Glomerular visceral epithelial cell (primary cell): ENCODE measurements at regions not wholly inside any gene's neighbourhood (a gene's known extent, or its start where the extent isn't known, plus 50 kb on each side); places are given as distances from the start of the nearest gene placed in this dataset.
"Not testable (repeated sequence)": the region's sequence is repeated elsewhere in the genome, so short reads cannot be mapped to it uniquely, and the experiment has no call there.

ENCODE experiments used
- DNase-seq: peaks from one replicate; pipeline ENCODE4 v3.0.0-alpha.2; 2016; ENCODE audit errors: extremely low spot score

DNA sequence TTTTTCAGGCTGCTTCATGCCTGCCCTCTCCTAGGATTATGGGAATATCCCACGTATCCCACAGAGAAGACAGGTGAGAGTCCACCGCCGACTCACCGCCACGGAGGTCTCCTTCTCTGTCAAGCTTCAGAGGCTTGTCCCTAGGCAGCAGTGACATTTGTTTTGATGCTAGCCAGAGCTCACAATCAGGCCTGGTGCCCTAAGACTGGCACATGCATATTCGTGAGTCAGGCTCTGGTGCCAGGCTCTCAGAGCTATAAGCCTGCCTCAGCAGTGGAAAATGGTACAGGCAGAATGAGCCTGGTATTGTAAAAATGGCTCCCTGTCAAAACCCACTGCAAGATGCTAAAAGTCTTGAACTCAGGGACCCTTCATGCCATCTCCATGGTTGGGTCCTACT, 65.5 kb downstream of the RBMY1A1 start:
- no peak for DNase-seq

DNA sequence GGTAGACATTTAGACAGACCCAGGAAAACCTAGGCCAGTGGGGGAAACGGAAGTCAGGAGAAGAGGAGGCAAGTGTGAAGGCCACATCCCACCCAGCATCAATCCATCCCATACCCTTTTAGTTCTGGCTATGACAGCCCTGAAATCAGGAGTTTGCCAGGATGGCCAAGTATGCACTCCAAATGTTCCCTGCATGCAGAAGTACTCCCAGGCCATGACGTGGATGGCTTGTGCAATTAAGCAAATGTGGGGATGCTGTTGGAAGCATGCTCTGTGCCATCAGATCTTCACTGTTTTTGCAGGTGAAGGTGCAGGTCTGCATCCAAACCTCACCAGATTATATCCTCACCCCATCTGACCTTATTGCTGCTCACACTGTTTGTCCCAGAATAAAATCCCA, 66.8 kb downstream of the RBMY1A1 start:
- DNase-seq = no peak

DNA sequence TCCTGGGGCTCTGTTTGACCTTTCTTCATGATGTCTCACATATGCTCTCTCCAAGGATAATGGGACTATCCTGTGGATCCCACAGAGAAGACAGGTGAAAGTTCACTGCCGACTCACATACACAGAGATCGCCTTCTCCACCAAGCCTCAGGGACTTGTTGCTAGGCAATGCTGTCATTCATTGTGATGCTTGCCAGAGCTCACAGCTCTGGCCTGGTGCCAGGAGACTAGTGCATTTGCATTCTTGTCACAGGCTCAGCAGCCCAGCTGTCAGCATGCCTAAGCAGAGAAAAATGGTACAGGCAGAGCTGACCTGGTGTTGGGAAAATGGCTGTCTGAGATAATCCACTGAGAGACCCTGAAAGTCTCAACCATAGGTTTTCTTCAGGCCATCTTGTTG, 67.9 kb downstream of the RBMY1A1 start:
- peak; percentile 5 for DNase-seq

DNA sequence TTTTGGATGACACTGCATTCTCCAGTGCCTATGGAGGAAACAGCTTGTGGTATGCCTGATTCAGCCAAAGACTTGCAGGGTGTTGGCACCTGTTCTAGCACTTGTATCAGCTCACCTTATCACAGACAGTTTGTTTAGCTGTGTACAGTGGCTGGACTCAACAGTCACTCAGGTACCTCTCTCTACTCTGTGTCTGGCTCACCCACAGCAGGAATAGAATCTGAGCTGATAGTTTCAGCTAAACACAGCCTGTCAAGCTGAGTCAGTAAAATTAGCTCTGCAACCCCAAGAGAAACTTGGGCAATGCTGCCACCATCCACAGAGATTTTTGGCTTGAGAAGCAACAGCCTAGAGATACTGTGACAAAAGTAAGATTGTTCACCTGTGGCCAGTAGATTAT, 101.5 kb downstream of the RBMY1A1 start:
- no peak for DNase-seq

DNA sequence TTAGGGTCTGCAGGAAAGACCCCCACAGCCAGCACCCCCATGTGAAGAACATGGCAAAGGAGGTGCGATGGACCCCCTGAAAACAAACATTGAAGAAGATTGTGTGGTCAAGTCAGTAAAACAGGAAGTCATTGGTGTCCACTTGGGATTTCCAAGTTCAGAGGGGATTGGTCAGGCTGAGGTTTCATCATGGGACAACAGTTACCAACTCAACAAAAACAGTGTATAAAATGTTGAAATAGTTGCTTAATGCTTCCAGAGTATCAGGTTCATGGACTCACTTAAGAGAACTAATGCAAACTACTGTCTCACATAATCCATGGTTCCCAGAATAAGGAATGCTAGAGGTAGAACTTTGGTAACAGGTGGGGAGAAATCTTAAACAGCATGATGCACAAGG, 115.8 kb downstream of the RBMY1A1 start:
- DNase-seq = no peak

DNA sequence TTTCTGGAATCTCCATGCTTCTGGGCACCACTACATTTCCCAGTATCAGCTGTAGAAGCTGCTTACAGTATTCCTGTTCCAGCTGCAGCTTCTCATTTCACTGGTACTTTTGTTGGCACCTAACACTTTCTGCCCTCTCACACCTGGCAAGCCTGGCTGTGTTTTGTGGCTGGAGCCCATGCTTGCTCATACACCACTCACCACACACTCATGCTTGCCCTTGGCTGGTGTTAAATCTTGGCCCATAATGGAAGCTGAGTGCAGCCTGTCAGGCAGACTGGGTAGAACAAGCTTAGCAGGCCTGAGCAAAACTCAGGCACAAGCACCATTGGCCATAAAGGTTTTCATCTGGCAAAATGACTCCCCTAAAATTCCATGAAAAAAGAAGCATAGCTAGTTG, 124.4 kb downstream of the RBMY1A1 start:
- not testable (repeated sequence) for DNase-seq

DNA sequence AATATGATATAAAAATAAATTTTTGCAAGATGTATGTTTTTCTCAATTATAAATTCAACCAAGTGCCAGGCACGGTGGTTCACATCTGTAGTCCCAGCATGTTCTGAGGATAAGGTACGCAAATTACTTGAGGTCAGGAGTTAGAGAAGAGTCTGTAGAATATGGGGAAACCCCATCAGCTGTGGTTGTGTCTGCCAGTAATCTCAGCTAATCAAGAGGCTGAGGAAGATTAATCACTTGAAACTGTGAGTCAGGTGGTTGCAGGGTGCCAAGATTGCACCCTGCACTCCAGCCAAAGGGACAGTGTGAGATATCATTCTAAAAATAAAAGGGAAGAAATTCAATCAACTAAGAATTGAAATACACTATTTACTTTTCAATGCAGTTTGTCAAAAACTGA, 144.9 kb downstream of the RBMY1A1 start:
- peak; percentile 59 for DNase-seq

DNA sequence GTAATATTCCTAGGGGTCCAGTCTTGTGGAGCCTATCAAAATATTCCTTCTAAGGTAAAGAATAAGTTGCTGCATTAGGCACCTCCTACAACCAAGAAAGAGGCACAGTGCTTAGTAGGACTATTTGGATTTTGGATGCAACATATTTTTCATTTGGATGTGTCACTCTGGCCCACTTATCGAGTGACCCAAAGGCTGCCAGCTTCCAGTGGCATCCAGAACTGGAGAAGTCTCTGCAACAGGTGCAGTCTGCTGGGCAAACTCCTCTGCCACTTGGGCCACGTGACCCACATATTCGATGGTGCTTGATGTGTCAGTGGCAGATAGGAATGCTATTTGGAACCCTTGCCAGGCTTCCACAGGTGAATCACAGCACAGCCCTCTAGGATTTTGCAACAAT, 151.7 kb downstream of the RBMY1A1 start:
- not testable (repeated sequence) for DNase-seq

DNA sequence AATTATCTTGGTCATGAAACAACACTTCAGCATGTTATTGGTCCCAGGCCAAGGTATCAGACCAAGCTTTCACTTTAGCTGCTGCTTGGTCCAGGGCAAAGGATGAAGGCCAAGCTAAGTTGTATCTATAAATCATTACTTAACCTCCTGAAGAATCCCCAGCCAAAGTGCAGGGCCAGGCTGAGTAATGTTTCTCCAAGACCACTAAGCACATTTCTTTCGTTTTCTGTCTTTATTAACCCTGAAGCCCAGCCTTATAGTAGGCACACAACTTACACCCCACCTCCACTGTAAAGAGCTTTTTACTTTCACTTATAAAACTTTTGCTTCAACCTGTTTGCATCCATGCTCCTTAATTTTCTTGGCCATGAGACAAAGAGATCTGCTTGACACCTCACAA, 167.3 kb downstream of the RBMY1A1 start:
- peak; percentile 70 for DNase-seq

DNA sequence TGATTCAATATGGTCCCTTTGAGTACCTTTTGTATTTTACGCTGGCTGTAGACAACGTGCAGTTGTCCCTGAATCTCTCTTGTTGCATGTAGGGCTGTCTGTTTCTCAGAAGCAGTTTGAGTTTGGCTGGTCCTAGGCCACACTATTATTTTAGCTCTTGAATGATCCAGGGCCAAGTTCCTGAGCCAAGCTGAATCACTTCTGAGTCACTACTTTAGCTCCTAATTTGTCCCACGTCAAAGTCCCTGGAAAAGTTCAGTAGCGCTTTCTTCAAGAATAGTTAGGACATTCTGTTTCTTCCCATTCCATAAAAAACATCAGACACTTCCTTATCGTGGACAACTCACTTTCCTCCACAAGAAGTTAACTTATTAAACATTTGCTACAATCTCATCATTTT, 168.2 kb downstream of the RBMY1A1 start:
- peak; percentile 40 for DNase-seq

DNA sequence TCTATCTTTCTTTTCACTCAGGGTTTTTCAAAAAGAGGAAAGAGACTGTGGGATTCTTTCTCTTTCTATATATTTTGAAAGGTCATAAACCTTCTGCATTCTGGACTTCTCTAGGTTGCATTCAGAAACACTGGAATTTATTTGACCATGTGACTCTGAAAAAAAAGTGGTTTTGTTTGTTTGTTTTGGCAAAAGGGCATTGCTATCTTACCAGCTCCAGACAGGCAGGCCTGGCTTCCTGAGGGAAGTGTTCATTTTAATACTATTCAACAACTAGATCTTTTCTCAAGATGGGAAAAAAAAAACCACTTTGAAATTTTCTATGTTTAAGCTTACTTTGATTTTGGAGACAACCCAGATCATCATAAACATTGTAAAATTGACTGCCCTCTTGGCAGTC, 170.6 kb downstream of the RBMY1A1 start:
- DNase-seq = peak; percentile 1

DNA sequence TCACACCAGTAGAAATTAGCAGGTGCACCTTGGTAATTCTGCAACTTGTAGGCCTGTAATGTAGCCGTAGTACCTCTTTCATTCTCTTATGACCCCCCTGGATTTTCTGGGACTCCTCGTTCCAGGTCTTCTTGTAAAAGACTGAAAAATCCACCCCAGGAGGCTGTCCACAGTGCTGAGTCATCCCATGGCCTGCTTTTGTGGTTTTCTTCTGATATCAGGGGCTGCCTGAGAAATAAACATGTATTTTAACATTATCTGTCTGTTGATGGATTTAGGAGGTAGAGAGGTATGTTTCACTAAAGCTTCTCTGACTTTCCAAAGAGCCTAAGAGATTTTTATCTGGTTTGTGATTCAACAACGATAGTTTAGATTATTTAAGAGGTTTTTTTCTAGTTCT, 171.9 kb downstream of the RBMY1A1 start:
- DNase-seq = peak; percentile 33

DNA sequence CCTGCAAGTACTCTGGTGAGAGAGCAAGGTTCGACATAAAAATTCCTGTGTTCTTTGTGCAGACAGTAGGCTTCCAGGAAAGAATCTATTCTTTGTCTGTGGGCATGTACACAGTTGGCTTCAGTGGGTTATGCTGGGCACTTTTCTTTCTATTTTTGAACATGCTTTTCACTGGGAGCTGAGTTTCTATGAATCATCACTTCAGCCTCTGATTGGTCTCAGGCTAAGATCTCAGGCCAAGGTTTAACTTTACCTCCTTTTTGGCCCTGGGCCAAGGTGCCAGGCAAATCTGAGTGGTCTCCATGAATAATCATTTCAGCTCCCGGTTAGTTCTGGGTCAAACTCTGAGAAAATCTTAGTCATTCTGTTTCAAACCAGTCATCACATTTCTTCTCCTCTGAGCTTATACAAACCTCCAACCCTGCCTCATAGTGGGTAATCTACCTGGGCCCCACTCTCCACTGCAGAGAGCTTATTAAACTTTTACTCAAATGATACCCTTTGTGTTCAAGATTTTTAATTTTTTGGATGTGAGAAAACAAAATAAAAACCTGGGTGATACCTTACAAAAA, 158.8 kb downstream of the RBMY1D start:
- not testable (repeated sequence) for DNase-seq

DNA sequence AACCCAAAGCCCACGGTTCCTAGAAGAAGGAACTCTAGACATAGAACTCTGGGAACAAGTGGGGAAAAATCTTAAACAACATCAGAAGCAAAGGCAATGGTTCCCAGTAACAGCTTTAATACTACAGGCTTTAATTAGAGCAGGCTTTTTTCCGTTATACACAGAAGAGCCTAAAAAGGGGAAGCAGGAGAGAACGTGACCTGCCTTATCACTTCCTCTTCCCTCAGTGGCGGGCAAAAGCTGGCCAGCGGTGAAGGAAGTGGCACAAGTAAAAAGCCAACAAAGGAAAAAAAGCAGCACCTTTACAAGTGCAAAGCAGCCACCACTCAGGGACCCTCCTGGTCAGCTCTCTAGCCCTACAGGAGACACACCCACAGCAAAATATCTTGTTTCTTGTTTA, 149.3 kb downstream of the RBMY1D start:
- not testable (repeated sequence) for DNase-seq

DNA sequence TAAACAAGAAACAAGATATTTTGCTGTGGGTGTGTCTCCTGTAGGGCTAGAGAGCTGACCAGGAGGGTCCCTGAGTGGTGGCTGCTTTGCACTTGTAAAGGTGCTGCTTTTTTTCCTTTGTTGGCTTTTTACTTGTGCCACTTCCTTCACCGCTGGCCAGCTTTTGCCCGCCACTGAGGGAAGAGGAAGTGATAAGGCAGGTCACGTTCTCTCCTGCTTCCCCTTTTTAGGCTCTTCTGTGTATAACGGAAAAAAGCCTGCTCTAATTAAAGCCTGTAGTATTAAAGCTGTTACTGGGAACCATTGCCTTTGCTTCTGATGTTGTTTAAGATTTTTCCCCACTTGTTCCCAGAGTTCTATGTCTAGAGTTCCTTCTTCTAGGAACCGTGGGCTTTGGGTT, 134.1 kb downstream of the RBMY1D start:
- not testable (repeated sequence) for DNase-seq

DNA sequence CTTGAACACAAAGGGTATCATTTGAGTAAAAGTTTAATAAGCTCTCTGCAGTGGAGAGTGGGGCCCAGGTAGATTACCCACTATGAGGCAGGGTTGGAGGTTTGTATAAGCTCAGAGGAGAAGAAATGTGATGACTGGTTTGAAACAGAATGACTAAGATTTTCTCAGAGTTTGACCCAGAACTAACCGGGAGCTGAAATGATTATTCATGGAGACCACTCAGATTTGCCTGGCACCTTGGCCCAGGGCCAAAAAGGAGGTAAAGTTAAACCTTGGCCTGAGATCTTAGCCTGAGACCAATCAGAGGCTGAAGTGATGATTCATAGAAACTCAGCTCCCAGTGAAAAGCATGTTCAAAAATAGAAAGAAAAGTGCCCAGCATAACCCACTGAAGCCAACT, 126.5 kb downstream of the RBMY1D start:
- DNase-seq = not testable (repeated sequence)

DNA sequence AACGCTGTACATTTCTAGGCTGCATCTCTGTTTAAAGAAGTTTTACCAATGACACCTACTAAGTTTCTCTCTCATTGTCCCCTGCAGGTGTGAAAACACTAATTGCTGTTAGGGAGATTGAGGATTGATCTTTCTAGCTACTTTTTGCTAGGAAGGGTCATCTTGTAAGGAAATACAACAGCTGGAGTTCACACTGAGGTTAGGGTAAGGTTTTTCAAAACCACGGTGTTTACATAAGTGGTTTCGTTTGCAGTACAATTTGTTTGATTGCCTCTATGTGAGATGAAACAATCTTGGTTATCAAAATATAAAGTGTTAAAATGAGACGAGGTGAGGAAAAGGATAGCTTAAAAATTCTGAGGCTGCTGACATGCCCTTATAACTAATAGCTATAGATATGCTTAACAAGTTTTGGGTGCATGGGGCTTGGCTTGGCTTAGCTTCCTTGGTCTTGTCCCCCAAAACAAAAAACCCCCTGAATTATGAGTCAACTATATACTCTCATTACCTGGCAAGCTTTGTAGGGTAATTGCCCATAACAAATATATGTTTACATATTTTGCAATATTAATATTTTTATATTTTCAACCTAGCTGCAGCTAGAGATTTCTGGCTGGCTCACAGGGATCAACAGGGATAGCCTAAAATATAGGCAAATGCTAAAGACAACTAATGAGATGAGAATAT, 112.0 kb downstream of the RBMY1D start:
- not testable (repeated sequence) for DNase-seq

DNA sequence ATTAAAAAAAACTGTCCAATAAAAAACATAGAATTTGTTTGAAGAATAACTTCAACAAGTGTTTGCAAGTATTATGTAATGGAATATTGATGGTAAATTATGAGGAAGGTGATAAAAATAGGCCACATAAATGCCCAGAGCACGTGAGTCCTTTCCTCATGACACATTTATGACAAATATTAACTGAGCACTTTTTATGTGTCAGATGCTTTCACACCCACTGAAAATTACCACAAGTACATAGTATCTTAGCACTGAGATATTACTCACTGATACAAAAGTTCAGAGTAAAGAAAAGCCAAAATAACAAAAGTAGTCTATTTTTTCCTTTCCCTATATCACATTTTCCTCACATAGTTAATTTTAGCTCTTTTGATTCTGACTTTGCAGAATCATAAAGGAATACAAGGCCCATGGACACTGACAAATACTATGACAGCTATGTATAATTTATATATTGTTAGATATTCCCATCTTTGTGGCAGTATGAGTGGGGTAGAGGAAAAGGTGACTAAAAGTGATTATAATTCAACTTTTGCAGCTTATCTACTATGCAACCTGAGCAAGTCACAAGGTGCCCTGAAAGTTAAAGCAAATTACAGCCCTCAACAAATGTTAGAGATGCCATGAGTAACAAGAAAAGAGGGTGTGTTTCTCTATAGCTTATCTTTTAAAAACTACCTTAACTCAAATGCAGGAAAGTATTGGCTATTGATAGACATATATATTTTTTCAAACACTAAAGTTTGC, 80.7 kb downstream of the RBMY1D start:
- DNase-seq = no peak

DNA sequence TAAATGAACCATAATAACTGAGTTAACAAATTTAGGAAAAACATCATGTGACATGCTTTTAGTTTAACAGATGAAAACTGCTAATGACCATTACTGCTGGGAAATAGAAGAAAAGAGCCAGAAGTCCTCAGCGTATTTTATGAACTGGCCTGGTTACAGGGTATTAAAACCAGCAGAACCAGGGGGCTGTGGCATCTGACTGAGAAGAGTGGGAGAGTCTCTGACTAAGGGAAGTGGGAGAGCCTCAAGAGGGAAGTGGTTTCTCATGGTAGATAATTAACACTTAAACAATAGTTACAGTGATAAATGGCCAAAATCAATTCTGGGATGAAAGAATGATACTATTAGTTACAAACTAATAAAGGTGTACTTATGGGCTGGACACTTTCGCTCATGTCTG, 79.8 kb downstream of the RBMY1D start:
- DNase-seq = no peak

DNA sequence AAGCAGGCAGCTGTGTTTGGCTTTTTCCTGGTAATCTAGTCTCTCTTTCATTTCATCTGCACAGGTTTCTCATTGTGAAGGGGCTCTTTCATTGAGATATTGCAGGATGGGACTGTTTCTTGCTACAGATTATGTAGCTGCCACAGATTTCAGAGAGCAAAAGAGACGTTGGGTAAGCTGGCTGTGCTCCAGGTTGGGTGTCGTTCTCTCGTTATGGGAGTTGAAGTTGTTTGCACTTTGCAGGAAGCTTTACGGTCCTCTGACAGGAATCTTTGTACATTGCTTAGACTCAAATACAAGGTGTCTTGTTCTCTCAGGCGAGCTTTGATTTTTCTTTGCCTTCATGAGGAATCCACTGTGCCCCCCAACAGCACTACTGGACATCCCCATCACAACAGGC, 72.4 kb downstream of the RBMY1D start:
- DNase-seq = no peak

DNA sequence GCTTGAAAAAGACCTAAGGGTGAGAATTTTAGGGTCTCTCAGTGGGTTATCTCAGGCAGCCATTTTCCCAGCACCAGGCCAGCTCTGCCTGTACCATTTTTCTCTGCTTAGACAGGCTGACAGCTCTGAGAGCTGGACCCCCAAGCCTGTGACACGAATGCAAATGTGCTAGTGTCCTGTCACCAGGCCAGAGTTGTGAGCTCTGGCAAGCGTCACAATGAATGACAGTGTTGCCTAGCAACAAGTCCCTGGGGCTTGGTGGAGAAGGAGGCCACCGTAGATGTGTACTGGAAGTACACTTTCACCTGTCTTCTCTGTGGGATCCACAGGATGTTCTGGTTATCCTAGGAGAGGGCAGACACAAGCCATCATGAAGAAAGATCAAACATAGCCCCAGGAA, 66.7 kb downstream of the RBMY1D start:
- DNase-seq = no peak
